ENCODE measurements at regions not wholly inside any gene's neighbourhood (a gene's known extent, or its start where the extent isn't known, plus 50 kb on each side); places are given as distances from the start of the nearest gene placed in this dataset.

GRCh38 chr12:127482950-127483349 lies 784.0 kb upstream of the TMEM132C start:
- TF ChIP-seq POLR2AphosphoS5 (IDR thresholded peaks at IDR 0.05; ENCODE audit: low read depth, low read length) (no peak), CTCF (IDR thresholded peaks at IDR 0.05; ENCODE audit: control extremely low read depth in 1 of 3, insufficient read depth in 1 of 3, low read depth in 1 of 3, low read length in 3 of 3) (no peak), POLR2A (IDR thresholded peaks at IDR 0.05; ENCODE audit: control extremely low read depth in 1 of 2, low read depth in 2 of 2, low read length in 2 of 2) (no peak), BRCA1 (IDR thresholded peaks at IDR 0.05; ENCODE audit: low read depth, low read length) (no peak), SP1 (IDR thresholded peaks at IDR 0.05; ENCODE audit: low read depth, low read length) (no peak)
